GM21515 (cell line): ENCODE measurements at regions not wholly inside any gene's neighbourhood (a gene's known extent, or its start where the extent isn't known, plus 50 kb on each side); places are given as distances from the start of the nearest gene placed in this dataset.
"Not testable (repeated sequence)": the region's sequence is repeated elsewhere in the genome, so short reads cannot be mapped to it uniquely, and the experiment has no call there.

Source experiments
- ATAC-seq: cut with Tn5 transposase; IDR thresholded peaks from one replicate; pipeline ENCODE4 v1.9.1; 2021; ENCODE audit not compliant: unreplicated experiment

DNA sequence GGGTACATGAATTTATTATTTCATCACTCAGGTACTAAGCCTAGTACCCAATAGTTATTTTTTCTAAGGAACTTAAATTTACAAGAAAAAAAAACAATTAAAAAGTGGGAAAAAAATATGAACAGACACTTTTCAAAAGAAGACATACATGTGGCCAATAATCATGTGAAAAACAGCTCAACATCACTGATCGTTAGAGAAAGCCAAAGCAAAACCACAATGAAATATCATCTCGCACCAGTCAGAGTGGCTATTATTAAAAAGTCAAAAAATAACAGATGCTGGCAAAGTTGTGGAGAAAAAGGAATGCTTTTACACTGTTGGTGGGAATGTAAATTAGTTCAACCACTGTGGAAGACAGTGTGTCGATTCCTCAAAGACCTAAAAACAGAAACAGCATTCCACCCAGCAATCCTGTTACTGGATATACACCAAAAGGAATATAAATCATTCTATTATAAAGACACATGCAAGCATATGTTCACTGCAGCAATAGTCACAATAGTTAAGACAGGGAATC lies 429.3 kb downstream of the ACTL7B start:
- ATAC-seq: not testable (repeated sequence)

GRCh38 chr9:108423433-108423832 lies 432.4 kb downstream of the ACTL7B start:
- ATAC-seq: no peak

GRCh38 chr9:108419379-108419778 lies 436.4 kb downstream of the ACTL7B start:
- no peak for ATAC-seq

GRCh38 chr9:108417726-108418125 lies 438.1 kb downstream of the ACTL7B start:
- ATAC-seq: no peak

- ATAC-seq: no peak
These were observed 438.5 kb downstream of the ACTL7B start for GRCh38 chr9:108417312-108417711.

DNA sequence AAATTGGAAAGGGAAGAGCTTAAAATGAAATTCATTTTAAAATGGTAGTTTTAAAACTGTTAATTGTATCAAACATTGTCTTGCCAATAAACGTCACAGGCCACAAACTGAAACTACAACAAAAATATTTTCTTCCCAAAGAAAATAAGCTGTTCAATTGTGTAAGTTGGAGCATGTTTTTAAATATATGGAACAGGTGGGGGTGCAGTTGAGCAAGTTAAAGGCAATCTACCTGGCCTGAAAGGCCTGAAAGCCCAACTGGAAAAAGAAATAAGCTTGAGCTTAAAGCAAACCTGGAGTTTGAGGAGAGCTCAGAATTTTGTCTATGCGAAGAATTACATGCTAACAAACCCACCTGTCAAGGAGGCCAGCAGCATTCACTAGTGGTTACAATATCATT lies 439.5 kb downstream of the ACTL7B start:
- ATAC-seq: no peak

GRCh38 chr9:108413809-108414208 lies 442.0 kb downstream of the ACTL7B start:
- ATAC-seq: no peak

DNA sequence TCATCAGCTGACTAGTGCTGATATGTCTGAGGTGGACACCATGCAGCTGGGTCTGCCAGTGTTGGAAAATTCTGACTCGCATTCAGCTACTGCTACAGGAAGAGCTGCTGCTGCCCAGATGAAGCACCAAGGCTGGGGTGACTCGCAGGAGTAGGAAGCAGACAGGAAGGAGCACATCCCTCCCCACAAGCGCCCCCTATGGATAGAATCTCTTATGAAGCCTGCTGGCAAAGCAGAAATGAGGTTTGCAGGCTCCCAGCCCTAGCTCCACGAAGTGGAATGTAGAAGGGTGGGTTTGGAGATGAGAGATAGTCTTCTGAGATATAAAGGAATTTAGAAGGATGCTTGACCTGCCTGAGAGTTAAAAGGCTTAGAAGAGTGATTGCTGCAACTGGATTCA lies 443.0 kb downstream of the ACTL7B start:
- ATAC-seq: no peak

GRCh38 chr9:108411632-108412031 lies 444.2 kb downstream of the ACTL7B start:
- no peak for ATAC-seq

DNA sequence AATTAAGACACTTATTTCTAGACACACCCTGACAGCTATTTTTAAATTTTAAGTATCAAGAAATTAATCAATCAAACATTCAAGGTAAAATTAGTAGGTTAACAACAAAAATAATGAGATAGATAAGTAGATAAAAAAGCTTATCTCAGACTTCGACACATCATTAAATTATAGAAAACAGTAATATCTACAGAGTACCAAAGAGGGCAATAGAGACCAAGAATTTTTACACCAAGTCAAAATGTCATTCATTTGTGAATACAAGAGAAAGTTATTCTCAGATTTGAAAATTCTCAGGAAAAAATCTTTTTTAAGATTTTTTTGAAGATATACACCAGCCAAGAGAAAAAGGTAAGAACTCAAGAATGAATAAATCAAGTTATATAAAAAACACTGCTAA lies 445.6 kb downstream of the ACTL7B start:
- no peak for ATAC-seq

GRCh38 chr9:108400297-108400696 lies 455.5 kb downstream of the ACTL7B start:
- ATAC-seq: no peak

DNA sequence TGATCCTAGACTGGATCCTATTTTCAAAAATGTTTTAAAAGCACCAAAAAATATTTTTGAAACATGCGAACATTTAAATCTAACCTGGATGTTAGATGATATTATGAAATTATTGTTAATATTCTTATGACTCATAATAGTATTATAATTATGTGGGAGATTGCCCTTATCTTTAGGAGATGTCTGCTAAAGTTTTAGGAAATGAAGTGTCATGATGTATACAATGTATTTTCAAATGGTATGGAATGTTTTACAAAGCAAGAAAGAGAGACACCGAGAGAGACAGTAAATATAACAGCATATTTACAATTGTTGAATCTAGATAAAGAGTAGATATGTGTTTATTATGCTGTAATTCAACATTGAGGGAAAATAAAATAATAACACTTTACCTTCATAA lies 455.9 kb downstream of the ACTL7B start:
- no peak for ATAC-seq

- ATAC-seq: no peak
These were observed 458.5 kb downstream of the ACTL7B start for GRCh38 chr9:108397286-108397685.

DNA sequence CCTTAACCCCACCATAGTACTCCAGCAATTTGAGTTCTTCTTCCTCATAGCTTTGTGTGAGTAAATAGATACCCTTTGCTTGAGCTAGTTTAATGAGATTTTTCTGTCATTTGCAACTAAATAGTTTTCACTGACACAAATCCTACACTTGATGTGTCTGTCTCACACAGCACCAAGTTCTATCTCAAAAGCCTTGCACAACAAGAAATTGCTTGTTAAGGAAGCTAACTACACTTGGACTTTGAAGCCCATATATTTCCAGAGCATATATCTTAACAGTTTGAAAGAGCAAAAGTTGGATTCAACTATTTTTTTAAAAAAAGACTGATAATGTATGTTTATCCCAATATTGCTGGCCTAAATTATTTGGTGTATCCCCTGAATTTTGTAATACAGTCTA lies 459.2 kb downstream of the ACTL7B start:
- no peak for ATAC-seq

DNA sequence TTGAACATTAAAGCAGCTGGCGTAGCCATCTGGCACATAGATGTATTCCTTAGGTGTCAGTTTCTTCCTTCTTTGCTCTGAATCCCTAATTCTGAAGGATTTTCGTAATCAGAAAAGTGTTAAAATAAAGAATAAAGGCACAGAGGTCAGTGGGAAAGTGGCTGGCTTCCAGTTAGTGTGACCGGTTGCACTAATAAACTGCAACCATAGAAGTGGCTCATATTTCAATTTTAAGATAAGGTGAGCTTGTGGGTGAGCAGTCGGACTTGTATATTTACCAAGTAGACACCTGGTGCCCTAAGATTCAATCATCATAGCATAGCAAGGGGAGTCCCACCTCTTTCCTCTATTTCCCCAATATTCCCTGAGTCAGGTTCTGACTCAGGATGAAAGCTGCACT lies 459.6 kb downstream of the ACTL7B start:
- no peak for ATAC-seq

GRCh38 chr9:108395421-108395820 lies 460.4 kb downstream of the ACTL7B start:
- ATAC-seq: no peak

GRCh38 chr9:108394726-108395125 lies 461.1 kb downstream of the ACTL7B start:
- no peak for ATAC-seq

GRCh38 chr9:108393481-108394001 lies 462.2 kb downstream of the ACTL7B start:
- not testable (repeated sequence) for ATAC-seq

GRCh38 chr9:108392877-108393276 lies 462.9 kb downstream of the ACTL7B start:
- ATAC-seq: no peak

DNA sequence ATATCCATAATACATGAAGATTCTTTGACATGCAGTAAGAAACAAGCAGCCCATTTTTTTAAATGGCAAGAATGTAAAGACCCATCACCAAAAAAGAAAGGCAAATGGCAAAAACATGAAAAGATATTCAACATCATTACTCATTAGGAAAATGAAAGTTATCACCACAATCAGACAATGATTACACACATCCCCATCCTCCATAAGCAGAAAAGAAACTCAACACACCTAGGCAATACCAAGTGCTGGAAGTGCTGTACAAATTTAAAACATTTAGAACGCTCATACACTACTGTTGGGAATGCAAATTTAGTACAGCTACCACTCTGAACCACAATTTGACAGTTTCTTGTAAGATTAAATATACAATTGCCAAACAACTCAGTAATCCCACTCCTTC lies 466.7 kb downstream of the ACTL7B start:
- ATAC-seq: no peak

- ATAC-seq: no peak
These were observed 468.9 kb downstream of the ACTL7B start for GRCh38 chr9:108386859-108387384.

- no peak for ATAC-seq
These were observed 469.8 kb downstream of the ACTL7B start for GRCh38 chr9:108386032-108386431.

DNA sequence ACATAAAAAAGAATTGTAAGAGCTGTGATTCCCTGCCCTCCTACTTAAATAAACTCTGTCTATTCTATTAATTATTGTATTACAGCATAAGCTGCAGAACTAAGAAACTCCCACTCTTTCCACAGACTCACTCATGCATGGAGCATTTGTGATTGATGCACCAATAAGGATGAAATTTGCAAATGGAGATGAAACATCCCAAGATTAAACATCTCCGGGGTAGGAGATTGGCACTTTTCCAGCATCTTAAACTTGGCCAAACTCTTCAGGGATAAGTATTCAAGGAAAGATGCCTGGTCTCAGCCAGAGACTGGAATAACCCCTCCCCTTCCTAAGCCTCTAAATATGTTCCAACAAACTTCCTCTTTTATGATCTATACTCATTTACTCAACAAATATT lies 472.0 kb downstream of the ACTL7B start:
- no peak for ATAC-seq
